Activated naive CD4-positive, alpha-beta T cell treated with anti-CD3 and anti-CD28 coated beads for 36 hours (primary cell): ENCODE measurements at regions not wholly inside any gene's neighbourhood (a gene's known extent, or its start where the extent isn't known, plus 50 kb on each side); places are given as distances from the start of the nearest gene placed in this dataset.
"Not testable (repeated sequence)": the region's sequence is repeated elsewhere in the genome, so short reads cannot be mapped to it uniquely, and the experiment has no call there.

Experiments
- CTCF ChIA-PET: fragments of 350-600 bp; sonication (Branson Sonifier 250); formaldehyde crosslinking; loops from one replicate; lab custom pipeline; 2021; ENCODE audit warnings: antibody characterized with exemption; lab: Charles Lee
- DNase-seq: peaks from one replicate; pipeline ENCODE4 v3.0.0-alpha.2; 2020
- H3K27ac Mint-ChIP-seq: one replicate; pipeline ENCODE4 v1.8.0; 2021; ENCODE audit warnings: mild to moderate bottlenecking, mixed read lengths
- H3K27me3 Mint-ChIP-seq: one replicate; pipeline ENCODE4 v1.8.0; 2021; ENCODE audit warnings: low read depth, mixed read lengths
- H3K36me3 Mint-ChIP-seq: one replicate; pipeline ENCODE4 v1.8.0; 2021; ENCODE audit warnings: low read depth, mixed read lengths
- H3K4me1 Mint-ChIP-seq: one replicate; pipeline ENCODE4 v1.8.0; 2021; ENCODE audit warnings: low read depth, mixed read lengths
- H3K4me3 Mint-ChIP-seq: one replicate; pipeline ENCODE4 v1.8.0; 2021; ENCODE audit warnings: mild to moderate bottlenecking, moderate library complexity, mixed read lengths
- H3K9me3 Mint-ChIP-seq: one replicate; pipeline ENCODE4 v1.8.0; 2021; ENCODE audit warnings: mixed read lengths
- intact Hi-C: fragments of 100-400 bp; cut with micrococcal nuclease; formaldehyde crosslinking; loops from one replicate; pipeline ENCODE4 v1.15.1; 2023

- Mint-ChIP-seq H3K4me3 (no peak overlapping the region), H3K36me3 (peaks cover 2% of the 10 kb centered on the region), H3K9me3 (no peaks in the 10 kb centered on the region), H3K27me3 (no peaks in the 10 kb centered on the region), H3K4me1 (peaks cover 64% of the 10 kb centered on the region), H3K27ac (peak overlapping the region; percentile 15)
- CTCF ChIA-PET, result no interaction called here
- intact Hi-C loops, result loop anchor here (2.0 to 10.0 kb wide), 3 partner anchors 69 to 1271 kb away; partner anchors contain the start of genes RAB3GAP1 and UBXN4
- no peak for DNase-seq
Measured at GRCh38 chr2:136325844-136326331, 207.9 kb upstream of the CXCR4 start.

- intact Hi-C loops, result loop anchor here (5.0 to 10.0 kb wide), 2 partner anchors 583 to 1270 kb away; partner anchors contain the start of genes RAB3GAP1 and UBXN4
- Mint-ChIP-seq H3K9me3 (no peaks in the 10 kb centered on the region), H3K27ac (no peak overlapping the region), H3K4me1 (peaks cover 70% of the 10 kb centered on the region), H3K27me3 (no peaks in the 10 kb centered on the region), H3K4me3 (no peak overlapping the region), H3K36me3 (peaks cover 2% of the 10 kb centered on the region)
- CTCF ChIA-PET, result no interaction called here
- no peak for DNase-seq
Measured at GRCh38 chr2:136324966-136325365, 207.0 kb upstream of the CXCR4 start.

GRCh38 chr2:136323935-136324334, 206.0 kb upstream of the CXCR4 start:
- Mint-ChIP-seq H3K36me3 (peaks cover 2% of the 10 kb centered on the region), H3K4me1 (peaks cover 80% of the 10 kb centered on the region), H3K4me3 (peak overlapping the region; percentile 44), H3K27me3 (no peaks in the 10 kb centered on the region), H3K9me3 (no peaks in the 10 kb centered on the region), H3K27ac (peak overlapping the region; percentile 88)
- intact Hi-C loops, result loop anchor here (10.0 kb wide), 1 partner anchor 1269 kb away; the partner anchor contains the start of gene RAB3GAP1
- CTCF ChIA-PET, result no interaction called here
- no peak for DNase-seq

DNA sequence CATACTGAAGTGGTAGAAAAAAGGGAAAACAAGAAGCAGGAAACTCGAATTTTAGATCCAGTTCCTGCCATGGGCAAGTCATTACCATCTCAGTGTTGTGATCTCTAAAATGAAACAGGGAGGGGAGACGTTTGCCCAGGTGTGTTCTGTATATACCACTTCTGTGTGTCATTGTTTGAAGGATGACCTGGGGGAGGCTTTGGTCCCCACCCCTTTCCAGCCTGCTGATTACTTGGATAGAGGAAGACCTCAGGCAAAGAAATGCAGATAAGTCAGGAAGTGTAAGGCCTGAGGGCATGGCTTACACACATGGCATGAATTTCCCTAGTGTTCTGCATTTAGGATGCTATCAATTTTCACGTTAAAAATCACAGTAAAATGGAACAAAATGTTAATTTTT, 205.2 kb upstream of the CXCR4 start:
- intact Hi-C loops, result loop anchor here (10.0 kb wide), 1 partner anchor 1268 kb away; the partner anchor contains the start of gene RAB3GAP1
- Mint-ChIP-seq H3K36me3 (peaks cover 2% of the 10 kb centered on the region), H3K27ac (no peak overlapping the region), H3K9me3 (no peaks in the 10 kb centered on the region), H3K27me3 (no peaks in the 10 kb centered on the region), H3K4me3 (no peak overlapping the region), H3K4me1 (peaks cover 76% of the 10 kb centered on the region)
- CTCF ChIA-PET, result interaction anchor here (1.2 kb wide), 1 partner anchor 36 kb away, joined by 3 read pairs; no protein-coding TSS in a partner anchor
- DNase-seq, result no peak

- peaks cover 2% of the 10 kb centered on the region for H3K36me3 Mint-ChIP-seq
- DNase-seq, result no peak
- CTCF ChIA-PET, result interaction anchor here (0.6 to 1.2 kb wide), 2 partner anchors 37 to 82 kb away, joined by 3 read pairs; no protein-coding TSS in a partner anchor
- H3K4me1 Mint-ChIP-seq, result peaks cover 68% of the 10 kb centered on the region
- intact Hi-C loops, result loop anchor here (10.0 kb wide), 1 partner anchor 1268 kb away; the partner anchor contains the start of gene RAB3GAP1
- H3K27me3 Mint-ChIP-seq, result no peaks in the 10 kb centered on the region
- no peak overlapping the region for H3K4me3 Mint-ChIP-seq
- H3K9me3 Mint-ChIP-seq, result no peaks in the 10 kb centered on the region
- H3K27ac Mint-ChIP-seq, result no peak overlapping the region
Measured at GRCh38 chr2:136322428-136322827, 204.5 kb upstream of the CXCR4 start.

DNA sequence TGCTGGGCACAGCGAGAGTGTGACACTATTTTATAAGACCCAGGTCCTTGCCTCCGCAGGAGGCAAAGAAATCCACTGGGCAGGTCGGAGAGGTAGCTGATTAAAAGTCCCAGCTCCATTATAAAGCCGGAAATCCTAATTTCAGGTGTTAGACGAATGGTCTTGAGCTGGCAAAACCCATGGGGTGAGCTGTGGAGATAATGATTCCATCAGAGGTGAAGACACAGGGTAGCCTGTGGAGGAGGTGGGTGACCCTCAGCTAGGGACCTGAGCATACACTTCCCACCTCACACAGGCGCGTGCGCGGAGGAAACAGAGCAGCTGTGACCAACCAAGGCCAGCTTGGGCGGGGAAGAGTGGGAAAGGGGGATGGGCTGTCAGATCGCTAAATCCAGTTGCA, 201.7 kb upstream of the CXCR4 start:
- Mint-ChIP-seq H3K4me3 (no peak overlapping the region), H3K27me3 (peaks cover 4% of the 10 kb centered on the region), H3K9me3 (no peaks in the 10 kb centered on the region), H3K36me3 (peaks cover 2% of the 10 kb centered on the region), H3K4me1 (peaks cover 46% of the 10 kb centered on the region), H3K27ac (no peak overlapping the region)
- DNase-seq, result no peak
- CTCF ChIA-PET, result interaction anchor here (0.5 to 1.6 kb wide), 5 partner anchors 8 to 188 kb away, joined by 3 to 4 read pairs (median 3); no protein-coding TSS in a partner anchor
- intact Hi-C loops, result loop anchor here (10.0 kb wide), 1 partner anchor 1265 kb away; the partner anchor contains the start of gene RAB3GAP1

DNA sequence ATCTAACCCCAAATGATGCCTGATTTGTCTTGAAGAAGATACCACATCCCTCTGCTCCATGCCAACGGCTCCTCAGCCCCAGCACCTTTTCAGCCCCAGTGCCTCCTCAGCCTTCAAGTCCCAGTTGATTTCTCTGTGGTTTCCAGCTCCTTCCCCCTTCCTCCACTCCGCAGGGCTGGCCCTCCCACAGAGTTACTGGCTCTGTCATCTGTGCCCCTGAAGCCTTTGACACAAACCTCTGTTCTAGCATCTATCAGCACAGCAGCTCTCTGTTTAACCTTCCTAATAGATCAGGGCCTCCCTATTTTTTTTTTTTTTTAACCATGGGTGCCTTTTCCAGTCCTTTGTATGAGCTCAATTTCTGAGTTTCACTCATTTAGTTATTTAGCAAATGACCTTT, 201.3 kb upstream of the CXCR4 start:
- Mint-ChIP-seq H3K4me1 (peaks cover 42% of the 10 kb centered on the region), H3K27me3 (peaks cover 4% of the 10 kb centered on the region), H3K27ac (no peak overlapping the region), H3K9me3 (no peaks in the 10 kb centered on the region), H3K36me3 (no peaks in the 10 kb centered on the region), H3K4me3 (no peak overlapping the region)
- CTCF ChIA-PET, result interaction anchor here (1.0 to 1.6 kb wide), 4 partner anchors 8 to 104 kb away, joined by 3 to 4 read pairs (median 4); no protein-coding TSS in a partner anchor
- intact Hi-C loops, result no loop called here
- DNase-seq, result peak; percentile 46

- no peak for DNase-seq
- Mint-ChIP-seq H3K27ac (no peak overlapping the region), H3K9me3 (no peaks in the 10 kb centered on the region), H3K4me1 (peaks cover 23% of the 10 kb centered on the region), H3K4me3 (no peak overlapping the region), H3K27me3 (peaks cover 4% of the 10 kb centered on the region), H3K36me3 (no peaks in the 10 kb centered on the region)
- intact Hi-C loops, result no loop called here
- CTCF ChIA-PET, result no interaction called here
Measured at GRCh38 chr2:136314240-136314639, 196.3 kb upstream of the CXCR4 start.

- H3K27me3 Mint-ChIP-seq, H3K27ac Mint-ChIP-seq, H3K9me3 Mint-ChIP-seq, DNase-seq, H3K4me3 Mint-ChIP-seq, H3K36me3 Mint-ChIP-seq, intact Hi-C loops: not testable (repeated sequence)
- CTCF ChIA-PET, result interaction anchor here (0.6 kb wide), 1 partner anchor 99 kb away, joined by 3 read pairs; no protein-coding TSS in a partner anchor
- peaks cover 17% of the 10 kb centered on the region for H3K4me1 Mint-ChIP-seq
Measured at GRCh38 chr2:136312568-136312967, 194.6 kb upstream of the CXCR4 start.

DNA sequence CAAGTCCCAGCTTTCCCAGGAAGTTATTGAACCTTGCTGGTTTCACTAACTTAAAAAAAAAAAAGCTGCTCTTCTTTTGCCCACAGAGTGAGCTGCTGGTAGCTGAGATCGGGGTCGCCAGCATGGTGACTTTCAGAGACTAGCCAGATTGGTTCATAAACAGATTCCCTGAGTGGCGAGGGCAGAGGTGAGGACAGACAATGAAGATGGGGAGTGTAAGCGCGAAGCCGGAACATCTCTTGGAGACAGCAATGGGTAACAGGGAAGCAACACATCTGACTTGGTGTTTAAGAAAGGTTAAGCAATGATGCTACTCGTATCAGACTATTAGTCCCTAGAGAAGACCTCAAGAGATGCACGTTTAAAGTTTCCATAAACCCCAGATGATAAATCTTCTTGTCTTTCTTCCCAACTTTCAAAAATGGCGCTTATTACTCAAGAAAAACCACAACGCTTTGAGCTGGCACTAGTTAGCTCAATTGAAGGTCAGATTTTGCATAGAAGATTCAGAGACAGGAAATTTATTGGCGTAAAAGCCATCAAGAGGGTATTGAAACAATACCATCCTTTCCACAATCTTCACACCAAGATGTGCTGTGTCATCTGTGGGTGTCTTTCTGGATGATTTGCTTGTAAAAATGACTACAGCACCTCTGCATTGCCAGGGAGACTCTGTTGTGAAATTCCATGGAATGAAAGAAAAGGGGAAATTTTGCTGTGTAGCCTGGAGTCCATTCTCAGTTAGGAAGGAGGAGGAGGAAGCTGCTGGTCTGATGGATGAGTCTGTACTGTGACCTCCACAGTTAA, 193.1 kb upstream of the CXCR4 start:
- peak; percentile 60 for DNase-seq
- Mint-ChIP-seq H3K4me1 (peaks cover 18% of the 10 kb centered on the region), H3K27ac (peak overlapping the region; percentile 82), H3K4me3 (no peak overlapping the region), H3K9me3 (no peaks in the 10 kb centered on the region), H3K27me3 (no peaks in the 10 kb centered on the region), H3K36me3 (no peaks in the 10 kb centered on the region)
- CTCF ChIA-PET, result interaction anchor here (0.8 to 1.5 kb wide), 4 partner anchors 8 to 397 kb away, joined by 3 to 5 read pairs (median 4); no protein-coding TSS in a partner anchor
- intact Hi-C loops, result loop anchor here (1.0 to 2.0 kb wide), 10 partner anchors 16 to 326 kb away; partner anchors contain the start of gene DARS1

GRCh38 chr2:136310005-136310495, 192.1 kb upstream of the CXCR4 start:
- H3K4me3 Mint-ChIP-seq, result no peak overlapping the region
- CTCF ChIA-PET, result interaction anchor here (1.3 to 1.5 kb wide), 2 partner anchors 41 to 74 kb away, joined by 3 to 5 read pairs; no protein-coding TSS in a partner anchor
- H3K4me1 Mint-ChIP-seq, result peaks cover 28% of the 10 kb centered on the region
- no peaks in the 10 kb centered on the region for H3K27me3 Mint-ChIP-seq
- peak; percentile 35 for DNase-seq
- peak overlapping the region; percentile 82 for H3K27ac Mint-ChIP-seq
- H3K9me3 Mint-ChIP-seq, result no peaks in the 10 kb centered on the region
- H3K36me3 Mint-ChIP-seq, result no peaks in the 10 kb centered on the region
- intact Hi-C loops, result loop anchor here (2.0 kb wide), 2 partner anchors 53 to 325 kb away; partner anchors contain the start of gene DARS1

- Mint-ChIP-seq H3K36me3 (no peaks in the 10 kb centered on the region), H3K27ac (no peak overlapping the region), H3K9me3 (no peaks in the 10 kb centered on the region), H3K4me1 (peaks cover 30% of the 10 kb centered on the region), H3K27me3 (no peaks in the 10 kb centered on the region), H3K4me3 (no peak overlapping the region)
- CTCF ChIA-PET, result no interaction called here
- intact Hi-C loops, result loop anchor here (5.0 kb wide), 3 partner anchors 391 to 776 kb away; partner anchors contain the start of genes R3HDM1 and ZRANB3
- no peak for DNase-seq
Measured at GRCh38 chr2:136308611-136309010, 190.7 kb upstream of the CXCR4 start.
